Transverse colon (tissue), 4 donors: ENCODE measurements at regions not wholly inside any gene's neighbourhood (a gene's known extent, or its start where the extent isn't known, plus 50 kb on each side); places are given as distances from the start of the nearest gene placed in this dataset.

ENCODE experiments used
- DNase-seq: peaks from one replicate; pipeline ENCODE4 v3.0.0-alpha.2; 2019
- H3K27ac ChIP-seq, 4 donors: fragments of 200-600 bp; sonication (generic); 2 replicates each; pipeline ENCODE4 v1.5.1; 2016 to 2018; ENCODE audit warnings: inconsistent platforms in 4 of 4
- H3K27me3 ChIP-seq: fragments of 200-600 bp; sonication (generic); 2 replicates; pipeline ENCODE4 v1.5.1; 2017; ENCODE audit warnings: inconsistent platforms
- H3K36me3 ChIP-seq, 4 donors: fragments of 200-600 bp; sonication (generic); 2 replicates each; pipeline ENCODE4 v1.5.1; 2017 to 2019; ENCODE audit warnings: inconsistent platforms in 4 of 4
- H3K4me1 ChIP-seq, 4 donors: fragments of 200-600 bp; sonication (generic); 2 replicates each; pipeline ENCODE4 v1.5.1; 2017 to 2020; ENCODE audit warnings: inconsistent platforms in 4 of 4
- H3K4me3 ChIP-seq, 4 donors: fragments of 200-600 bp; sonication (generic); 1 replicate in 1 of 4; 2 replicates in 3 of 4; pipeline versions ENCODE4 v1.5.1 to v1.6.1; 2017 to 2019; ENCODE audit warnings: inconsistent platforms in 4 of 4
- H3K9me3 ChIP-seq, 2 donors: fragments of 200-600 bp; sonication (generic); 2 replicates each; pipeline ENCODE4 v1.5.1; 2017 to 2019; ENCODE audit warnings: inconsistent platforms in 2 of 2
- CTCF ChIP-seq, 5 experiments: fragments of 200-600 bp in 3 of 5; fragments of 450-650 bp in 2 of 5; sonication (generic) in 3 of 5; IDR thresholded peaks; 1 replicate in 2 of 5; 2 replicates in 3 of 5; pipeline ENCODE4 v1.5.1; 2016 to 2017; ENCODE audit warnings: antibody characterized with exemption in 5 of 5, inconsistent platforms in 3 of 5, mild to moderate bottlenecking in 2 of 5, moderate library complexity in 1 of 5
- EP300 ChIP-seq: sonication (generic); formaldehyde crosslinking; IDR thresholded peaks from one replicate; pipeline ENCODE4 v1.6.1; 2017; ENCODE audit warnings: antibody characterized with exemption, low read depth
- POLR2A ChIP-seq: fragments of 450-650 bp; IDR thresholded peaks from one replicate; pipeline ENCODE4 v1.6.1; 2016; ENCODE audit warnings: antibody characterized with exemption, mild to moderate bottlenecking, moderate library complexity
- POLR2AphosphoS5 ChIP-seq, 3 donors: sonication (generic); formaldehyde crosslinking; IDR thresholded peaks; one replicate each; pipeline ENCODE4 v1.6.1; 2016; ENCODE audit warnings: antibody characterized with exemption in 3 of 3
- WGBS, 2 donors: methylation state at CpG; one replicate each; pipeline ENCODE4 v1.1.5; 2018; ENCODE audit warnings: low coverage in 1 of 2; 5-methylcytosine and 5-hydroxymethylcytosine counted together
- in situ Hi-C, 4 donors: fragments of 200-750 bp; cut with MboI; loops; one replicate each; pipeline versions ENCODE4 v1.15.0 to v1.15.1; 2017; ENCODE audit warnings: low sequenced_read_pairs in 3 of 4, low pct_ligation_motif_present in 1 of 4, low pct_unique_long_range_greater_than_20kb in 1 of 4
- intact Hi-C: fragments of 100-400 bp; cut with DNase I; formaldehyde crosslinking; loops from one replicate; pipeline ENCODE4 v1.15.1; 2023; ENCODE audit warnings: low total_unique reads

DNA sequence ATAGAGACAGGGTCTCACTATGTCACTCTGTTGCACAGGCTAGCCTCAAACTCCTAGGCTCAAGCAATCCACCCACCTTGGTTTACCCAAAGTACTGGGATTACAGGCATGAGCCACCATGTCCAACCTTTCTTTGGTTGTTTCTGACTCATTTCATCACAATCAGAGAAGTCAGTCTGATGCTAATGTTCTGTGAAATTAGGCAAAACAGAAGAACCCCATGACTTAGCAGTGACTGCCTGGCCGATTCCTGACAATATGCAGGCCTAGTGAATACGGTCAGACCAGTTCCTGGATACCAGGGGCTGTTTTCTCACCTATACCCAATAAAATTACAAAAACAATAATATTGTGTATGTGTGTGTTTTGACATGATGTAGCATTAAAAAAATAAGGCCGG is 58.8 kb upstream of the BTN3A2 start:
- H3K4me1 ChIP-seq, result peaks cover 0 to 5% (median under 1%) of the 10 kb centered on the region in 4 donors
- in situ Hi-C loops (loop anchor here in 1 of 4 donors (25.0 kb wide), 1 partner anchor 1206 kb away; no protein-coding TSS in a partner anchor), intact Hi-C loops (no loop called here)
- H3K27ac ChIP-seq, result no peak overlapping the region
- TF ChIP-seq EP300 (no peak), POLR2AphosphoS5 (IDR thresholded peaks at IDR 0.05) (no peak), POLR2A (no peak), CTCF (IDR thresholded peaks at IDR 0.05) (no peak)
- H3K27me3 ChIP-seq, result no peaks in the 10 kb centered on the region
- no peaks in the 10 kb centered on the region for H3K36me3 ChIP-seq
- no peak for DNase-seq
- WGBS, 2 donors, result 98% methylated on average over 3 of the region's 3 CpGs; no CpG with 5 or more reads in 1 of the 2 donors
- no peak overlapping the region for H3K4me3 ChIP-seq
- no peaks in the 10 kb centered on the region for H3K9me3 ChIP-seq

- no peak for TF ChIP-seq CTCF (IDR thresholded peaks at IDR 0.05)
- Histone ChIP-seq H3K27ac (no peak overlapping the region), H3K4me3 (no peak overlapping the region), H3K36me3 (no peaks in the 10 kb centered on the region), H3K4me1 (peaks cover 0 to 15% (median 9%) of the 10 kb centered on the region in 4 donors), H3K9me3 (no peaks in the 10 kb centered on the region), H3K27me3 (no peaks in the 10 kb centered on the region)
- no peak for DNase-seq
- in situ Hi-C loops, result loop anchor here in 1 of 4 donors (25.0 kb wide), 1 partner anchor 1204 kb away; no protein-coding TSS in a partner anchor
- intact Hi-C loops, result no loop called here
Observed at GRCh38 chr6:26307850-26308249, 57.1 kb upstream of the BTN3A2 start.

DNA sequence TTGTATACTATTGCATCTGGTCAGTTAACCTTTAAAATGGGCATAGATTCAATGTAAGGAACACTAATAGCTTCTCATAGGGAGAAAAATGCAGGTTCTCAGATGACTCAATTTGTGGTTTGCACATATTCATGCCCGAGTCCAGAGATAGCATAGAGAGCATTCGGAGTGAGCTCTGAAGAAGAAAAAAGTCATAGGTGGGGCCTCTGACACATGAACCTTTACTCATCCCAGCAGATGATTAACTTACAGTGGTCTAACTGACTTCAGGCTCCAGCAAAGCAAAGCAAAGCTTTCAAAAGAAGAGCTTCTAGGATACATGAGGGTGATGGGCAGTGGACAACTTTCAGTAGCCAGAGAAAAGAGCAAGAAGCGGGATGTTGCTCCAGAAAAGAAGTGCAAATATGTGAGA is 55.3 kb upstream of the BTN3A2 start:
- Histone ChIP-seq H3K4me3 (no peak overlapping the region), H3K36me3 (no peaks in the 10 kb centered on the region), H3K27ac (no peak overlapping the region), H3K27me3 (no peaks in the 10 kb centered on the region), H3K4me1 (peaks cover 0 to 22% (median 9%) of the 10 kb centered on the region in 4 donors), H3K9me3 (no peaks in the 10 kb centered on the region)
- TF ChIP-seq CTCF (IDR thresholded peaks at IDR 0.05) (no peak), POLR2AphosphoS5 (IDR thresholded peaks at IDR 0.05) (no peak), EP300 (no peak), POLR2A (no peak)
- in situ Hi-C loops, result loop anchor here in 1 of 4 donors (25.0 kb wide), 1 partner anchor 1203 kb away; no protein-coding TSS in a partner anchor
- no peak for DNase-seq
- WGBS, 2 donors, result 78 to 82% methylated on average over 3 of the region's 3 CpGs
- intact Hi-C loops, result no loop called here

- no peak overlapping the region for H3K27ac ChIP-seq
- intact Hi-C loops, result no loop called here
- H3K9me3 ChIP-seq, result no peaks in the 10 kb centered on the region
- no peaks in the 10 kb centered on the region for H3K27me3 ChIP-seq
- no peak overlapping the region for H3K4me3 ChIP-seq
- 26% methylated on average over 11 of the region's 11 CpGs for WGBS, 2 donors
- DNase-seq, result no peak
- no peaks in the 10 kb centered on the region for H3K36me3 ChIP-seq
- peaks cover 0 to 22% (median 7%) of the 10 kb centered on the region in 4 donors for H3K4me1 ChIP-seq
- TF ChIP-seq EP300 (no peak), POLR2A (no peak), CTCF (IDR thresholded peaks at IDR 0.05) (no peak), POLR2AphosphoS5 (IDR thresholded peaks at IDR 0.05) (no peak)
- in situ Hi-C loops, result loop anchor here in 1 of 4 donors (25.0 kb wide), 1 partner anchor 1201 kb away; no protein-coding TSS in a partner anchor
Observed at GRCh38 chr6:26311012-26311384, 54.0 kb upstream of the BTN3A2 start.
